ENCODE measurements at regions not wholly inside any gene's neighbourhood (a gene's known extent, or its start where the extent isn't known, plus 50 kb on each side); places are given as distances from the start of the nearest gene placed in this dataset.

DNA sequence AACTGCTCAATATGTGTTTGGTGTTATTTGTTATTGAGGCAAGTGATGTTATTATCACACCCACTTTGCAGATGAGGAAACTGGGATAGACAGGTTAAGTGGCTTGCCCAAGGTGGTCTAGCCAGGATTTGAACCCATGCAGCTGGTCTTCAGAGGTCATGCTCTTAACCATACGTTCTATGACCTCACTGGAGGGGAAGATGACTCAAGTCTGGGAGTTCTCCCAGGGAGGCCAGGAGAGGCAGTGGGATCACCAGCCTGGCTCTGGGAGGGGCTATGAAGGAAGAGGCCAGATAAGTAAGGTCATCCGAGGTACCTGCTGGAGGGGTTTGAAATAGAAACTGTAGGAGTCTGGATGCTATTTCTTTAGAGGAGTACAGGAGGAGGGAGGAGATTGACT lies 95.3 kb downstream of the NAV1 start:
- TF ChIP-seq, protein P1, sequence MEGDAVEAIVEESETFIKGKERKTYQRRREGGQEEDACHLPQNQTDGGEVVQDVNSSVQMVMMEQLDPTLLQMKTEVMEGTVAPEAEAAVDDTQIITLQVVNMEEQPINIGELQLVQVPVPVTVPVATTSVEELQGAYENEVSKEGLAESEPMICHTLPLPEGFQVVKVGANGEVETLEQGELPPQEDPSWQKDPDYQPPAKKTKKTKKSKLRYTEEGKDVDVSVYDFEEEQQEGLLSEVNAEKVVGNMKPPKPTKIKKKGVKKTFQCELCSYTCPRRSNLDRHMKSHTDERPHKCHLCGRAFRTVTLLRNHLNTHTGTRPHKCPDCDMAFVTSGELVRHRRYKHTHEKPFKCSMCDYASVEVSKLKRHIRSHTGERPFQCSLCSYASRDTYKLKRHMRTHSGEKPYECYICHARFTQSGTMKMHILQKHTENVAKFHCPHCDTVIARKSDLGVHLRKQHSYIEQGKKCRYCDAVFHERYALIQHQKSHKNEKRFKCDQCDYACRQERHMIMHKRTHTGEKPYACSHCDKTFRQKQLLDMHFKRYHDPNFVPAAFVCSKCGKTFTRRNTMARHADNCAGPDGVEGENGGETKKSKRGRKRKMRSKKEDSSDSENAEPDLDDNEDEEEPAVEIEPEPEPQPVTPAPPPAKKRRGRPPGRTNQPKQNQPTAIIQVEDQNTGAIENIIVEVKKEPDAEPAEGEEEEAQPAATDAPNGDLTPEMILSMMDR (IDR thresholded peaks at IDR 0.05 in 2 of 3, conservative IDR thresholded peaks at IDR 0.05 in 1 of 3; ENCODE audit: borderline replicate concordance in 1 of 3, insufficient read depth in 1 of 3, low read depth in 2 of 3, low read length in 2 of 3): no peak
- no peak for TF ChIP-seq POLR2A (IDR thresholded peaks at IDR 0.05; ENCODE audit: borderline replicate concordance, extremely low read depth, insufficient read depth, insufficient read length)
- TF ChIP-seq RAD21 (IDR thresholded peaks at IDR 0.05; ENCODE audit: low read depth): no peak
- no peak for TF ChIP-seq EZH2phosphoT487 (IDR thresholded peaks at IDR 0.05; ENCODE audit: borderline replicate concordance)
- TF ChIP-seq TCF7L2 (IDR thresholded peaks at IDR 0.05; ENCODE audit: borderline replicate concordance, extremely low read depth, insufficient read depth, insufficient read length): no peak
